ENCODE measurements at regions not wholly inside any gene's neighbourhood (a gene's known extent, or its start where the extent isn't known, plus 50 kb on each side); places are given as distances from the start of the nearest gene placed in this dataset.

- ChIA-PET POLR2A (no interaction called here), CTCF (no interaction called here)
- no peak overlapping the region for H3K4me3 Mint-ChIP-seq
- no peaks in the 10 kb centered on the region for H3K27me3 Mint-ChIP-seq (ENCODE audit: low read depth)
- ATAC-seq: no peak
- H3K4me1 Mint-ChIP-seq: peaks cover 14% of the 10 kb centered on the region
- H3K36me3 Mint-ChIP-seq: no peaks in the 10 kb centered on the region
- H3K27ac Mint-ChIP-seq: peak overlapping the region; percentile 16; the same call in 1 of the 2 replicates
- H3K9me3 Mint-ChIP-seq: peaks cover 10% of the 10 kb centered on the region; the same call in 1 of the 2 replicates
- no peak for DNase-seq (ENCODE audit: low spot score)
- TF ChIP-seq USF2 (CRISPR knock-in tag; IDR thresholded peaks at IDR 0.05) (peak; percentile 35; the same call in 1 of the 2 replicates), ATF3 (CRISPR knock-in tag; conservative IDR thresholded peaks at IDR 0.05) (no peak), NR2C2 (CRISPR knock-in tag; IDR thresholded peaks at IDR 0.05) (no peak)
Observed at GRCh38 chr13:80201694-80202468, 139.0 kb downstream of the SPRY2 start.

- POLR2A ChIA-PET: no interaction called here
- Mint-ChIP-seq H3K4me3 (no peak overlapping the region), H3K4me1 (peaks cover 14% of the 10 kb centered on the region), H3K9me3 (peaks cover 10% of the 10 kb centered on the region; the same call in 1 of the 2 replicates), H3K36me3 (no peaks in the 10 kb centered on the region), H3K27me3 (ENCODE audit: low read depth) (no peaks in the 10 kb centered on the region), H3K27ac (no peak overlapping the region)
- ATAC-seq: no peak
- CTCF ChIA-PET: no interaction called here
- no peak for DNase-seq (ENCODE audit: low spot score)
- TF ChIP-seq ZNF416 (CRISPR knock-in tag; IDR thresholded peaks at IDR 0.05): no peak
- TF ChIP-seq E2F4 (CRISPR knock-in tag; IDR thresholded peaks at IDR 0.05; ENCODE audit: borderline replicate concordance, low read depth): no peak
- no peak for TF ChIP-seq NFATC4 (CRISPR knock-in tag; IDR thresholded peaks at IDR 0.05)
- TF ChIP-seq TEAD1 (CRISPR knock-in tag; IDR thresholded peaks at IDR 0.05): no peak
- no peak for TF ChIP-seq ZMAT4 (CRISPR knock-in tag; IDR thresholded peaks at IDR 0.05)
- TF ChIP-seq TP53 (CRISPR knock-in tag; IDR thresholded peaks at IDR 0.05): no peak
Observed at GRCh38 chr13:80199585-80200292, 141.2 kb downstream of the SPRY2 start.

- Mint-ChIP-seq H3K4me1 (peaks cover 14% of the 10 kb centered on the region), H3K9me3 (peaks cover 10% of the 10 kb centered on the region; the same call in 1 of the 2 replicates), H3K36me3 (no peaks in the 10 kb centered on the region), H3K27me3 (ENCODE audit: low read depth) (no peaks in the 10 kb centered on the region), H3K27ac (no peak overlapping the region), H3K4me3 (no peak overlapping the region)
- DNase-seq (ENCODE audit: low spot score) (no peak), ATAC-seq (no peak)
- ChIA-PET CTCF (no interaction called here), POLR2A (no interaction called here)
- TF ChIP-seq SOX15 (CRISPR knock-in tag; IDR thresholded peaks at IDR 0.05) (no peak), ZNF425 (CRISPR knock-in tag; conservative IDR thresholded peaks at IDR 0.05) (no peak), FOXP4 (CRISPR knock-in tag; IDR thresholded peaks at IDR 0.05) (no peak), ZBTB43 (CRISPR knock-in tag; IDR thresholded peaks at IDR 0.05) (no peak), GTF2I (CRISPR knock-in tag; conservative IDR thresholded peaks at IDR 0.05) (no peak), ZNF396 (CRISPR knock-in tag; IDR thresholded peaks at IDR 0.05; ENCODE audit: borderline replicate concordance) (no peak), USF2 (CRISPR knock-in tag; IDR thresholded peaks at IDR 0.05) (no peak), FOXK1 (CRISPR knock-in tag; IDR thresholded peaks at IDR 0.05) (no peak)
Observed at GRCh38 chr13:80199067-80199466, 141.9 kb downstream of the SPRY2 start.
